ENCODE measurements at regions not wholly inside any gene's neighbourhood (a gene's known extent, or its start where the extent isn't known, plus 50 kb on each side); places are given as distances from the start of the nearest gene placed in this dataset.

DNA sequence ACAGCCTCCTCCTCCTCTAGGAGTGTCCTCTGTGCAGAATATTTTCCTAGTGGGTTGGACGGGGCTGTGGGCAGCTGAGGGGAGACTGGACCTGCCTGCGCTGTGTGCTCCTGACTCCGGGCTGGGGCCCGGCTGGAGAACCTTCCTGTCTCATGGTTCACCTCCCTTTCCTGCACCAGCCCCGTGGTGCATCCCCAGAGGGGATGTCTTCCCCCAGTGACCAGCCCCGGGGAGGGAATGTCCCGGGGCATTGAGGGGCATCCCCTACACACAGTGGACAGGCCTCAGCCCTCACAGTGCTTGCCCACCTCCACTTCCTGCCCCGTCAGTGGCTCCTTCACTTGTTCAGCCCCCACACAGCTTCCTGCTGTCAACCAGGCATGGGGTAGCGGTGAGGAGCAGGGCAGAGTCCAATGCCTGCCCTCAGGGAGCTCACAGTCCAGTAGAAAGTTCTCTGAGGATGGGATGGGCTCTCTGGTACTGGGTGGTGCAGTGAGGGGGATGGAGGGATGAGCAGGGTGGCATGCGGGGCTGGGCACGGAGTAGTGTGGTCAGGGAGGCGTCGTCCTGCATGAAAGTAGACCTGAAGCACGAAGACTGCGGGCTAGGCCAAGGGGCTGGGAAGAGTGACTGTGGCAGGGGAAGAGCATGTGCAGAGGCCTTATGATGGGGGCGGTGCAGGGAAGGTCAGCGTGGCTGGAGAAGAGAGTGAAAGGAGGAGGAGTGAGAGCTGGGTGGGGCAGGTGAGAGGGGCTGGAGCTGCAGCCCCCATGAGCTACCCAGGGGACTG lies 52.1 kb upstream of the PITX1 start:
- no peak overlapping the region for H3K9ac ChIP-seq (ENCODE audit: low read depth, low read length)
- no peaks in the 10 kb centered on the region for H3K36me3 ChIP-seq (ENCODE audit: insufficient read depth, low read length)
- H2AFZ ChIP-seq (ENCODE audit: low read depth, low read length) = no peak overlapping the region
- peaks cover 8% of the 10 kb centered on the region for H3K9me3 ChIP-seq (ENCODE audit: insufficient read depth, low read length, severe bottlenecking)
- no peaks in the 10 kb centered on the region for H3K79me2 ChIP-seq (ENCODE audit: insufficient read depth, low read length)
- no peaks in the 10 kb centered on the region for H4K20me1 ChIP-seq (ENCODE audit: insufficient read depth, low read length)
- H3K4me1 ChIP-seq (ENCODE audit: insufficient read depth, low read length) = no peaks in the 10 kb centered on the region
- DNase-seq = no peak
- H3K27ac ChIP-seq (ENCODE audit: low read length) = no peak overlapping the region
- ATAC-seq (ENCODE audit: insufficient read depth, low read depth) = no peak
- TF ChIP-seq CTCF (IDR thresholded peaks at IDR 0.05; ENCODE audit: borderline replicate concordance, extremely low read depth, low read length, poor library complexity, severe bottlenecking) = no peak
- TF ChIP-seq EZH2 (IDR thresholded peaks at IDR 0.05; ENCODE audit: borderline replicate concordance, low read depth, low read length, severe bottlenecking) = no peak
- H3K27me3 ChIP-seq (ENCODE audit: insufficient read depth, low read length, poor library complexity) = no peaks in the 10 kb centered on the region
- H3K4me3 ChIP-seq (ENCODE audit: low read depth in 1 of 2, low read length in 2 of 2) = no peak overlapping the region
- no peak overlapping the region for H3K4me2 ChIP-seq (ENCODE audit: insufficient read depth, low read length)

DNA sequence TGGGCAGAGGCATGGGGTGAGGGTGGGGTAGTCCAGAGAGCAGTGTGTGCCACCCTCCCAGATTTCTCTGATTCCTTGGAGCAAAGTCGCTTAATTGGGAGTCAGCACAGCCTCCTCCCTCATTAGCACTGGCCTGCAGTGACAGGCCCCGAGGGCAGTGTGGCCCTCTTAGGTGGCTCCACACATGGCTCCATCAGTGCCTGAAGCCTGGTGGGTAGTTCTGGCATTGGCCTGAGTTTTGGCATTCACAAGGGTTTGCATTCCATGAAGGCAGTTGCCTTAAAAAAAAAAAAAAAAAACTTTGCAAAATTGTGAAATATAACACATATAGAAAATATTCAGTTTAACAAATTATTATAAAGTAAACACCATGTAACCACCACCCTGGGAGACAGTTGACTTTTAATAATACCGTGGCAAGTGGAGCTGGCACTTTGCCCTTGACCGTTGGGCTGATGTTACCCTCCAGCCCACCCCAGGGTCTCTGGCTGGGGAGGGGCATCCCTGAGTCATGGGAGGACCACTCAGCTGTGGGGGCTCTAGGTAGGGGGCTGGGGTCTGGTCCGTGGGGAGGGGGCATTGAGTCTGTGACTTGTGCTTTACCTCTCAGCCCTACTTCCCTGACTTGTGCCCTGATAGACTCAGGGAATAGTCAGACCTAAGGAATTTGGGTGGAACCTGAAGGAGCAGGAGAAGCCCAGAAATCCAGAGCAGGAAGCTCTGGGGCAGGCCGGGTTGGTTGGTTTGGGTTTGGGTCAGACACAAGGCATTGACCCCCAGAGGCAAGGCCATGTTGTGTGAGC lies 51.3 kb upstream of the PITX1 start:
- H3K4me2 ChIP-seq (ENCODE audit: insufficient read depth, low read length) = no peak overlapping the region
- no peak for ATAC-seq (ENCODE audit: insufficient read depth, low read depth)
- no peak overlapping the region for H2AFZ ChIP-seq (ENCODE audit: low read depth, low read length)
- H3K27ac ChIP-seq (ENCODE audit: low read length) = no peak overlapping the region
- no peaks in the 10 kb centered on the region for H3K79me2 ChIP-seq (ENCODE audit: insufficient read depth, low read length)
- TF ChIP-seq EZH2 (IDR thresholded peaks at IDR 0.05; ENCODE audit: borderline replicate concordance, low read depth, low read length, severe bottlenecking) (no peak), CTCF (IDR thresholded peaks at IDR 0.05; ENCODE audit: borderline replicate concordance, extremely low read depth, low read length, poor library complexity, severe bottlenecking) (no peak)
- H4K20me1 ChIP-seq (ENCODE audit: insufficient read depth, low read length) = no peaks in the 10 kb centered on the region
- no peaks in the 10 kb centered on the region for H3K27me3 ChIP-seq (ENCODE audit: insufficient read depth, low read length, poor library complexity)
- H3K9me3 ChIP-seq (ENCODE audit: insufficient read depth, low read length, severe bottlenecking) = peaks cover 11% of the 10 kb centered on the region
- DNase-seq = no peak
- no peaks in the 10 kb centered on the region for H3K36me3 ChIP-seq (ENCODE audit: insufficient read depth, low read length)
- no peaks in the 10 kb centered on the region for H3K4me1 ChIP-seq (ENCODE audit: insufficient read depth, low read length)
- H3K4me3 ChIP-seq (ENCODE audit: low read depth in 1 of 2, low read length in 2 of 2) = no peak overlapping the region
- H3K9ac ChIP-seq (ENCODE audit: low read depth, low read length) = no peak overlapping the region
